ENCODE measurements at regions not wholly inside any gene's neighbourhood (a gene's known extent, or its start where the extent isn't known, plus 50 kb on each side); places are given as distances from the start of the nearest gene placed in this dataset.

GRCh38 chr6:1242446-1242845 lies 69.5 kb upstream of the FOXQ1 start:
- TF ChIP-seq CTCF (conservative IDR thresholded peaks at IDR 0.05 in 1 of 2, IDR thresholded peaks at IDR 0.05 in 1 of 2; ENCODE audit: low read depth in 1 of 2, low read length in 2 of 2) (no peak), EZH2 (IDR thresholded peaks at IDR 0.05; ENCODE audit: low read length, missing control alignments) (no peak)
